ENCODE measurements at regions not wholly inside any gene's neighbourhood (a gene's known extent, or its start where the extent isn't known, plus 50 kb on each side); places are given as distances from the start of the nearest gene placed in this dataset.

DNA sequence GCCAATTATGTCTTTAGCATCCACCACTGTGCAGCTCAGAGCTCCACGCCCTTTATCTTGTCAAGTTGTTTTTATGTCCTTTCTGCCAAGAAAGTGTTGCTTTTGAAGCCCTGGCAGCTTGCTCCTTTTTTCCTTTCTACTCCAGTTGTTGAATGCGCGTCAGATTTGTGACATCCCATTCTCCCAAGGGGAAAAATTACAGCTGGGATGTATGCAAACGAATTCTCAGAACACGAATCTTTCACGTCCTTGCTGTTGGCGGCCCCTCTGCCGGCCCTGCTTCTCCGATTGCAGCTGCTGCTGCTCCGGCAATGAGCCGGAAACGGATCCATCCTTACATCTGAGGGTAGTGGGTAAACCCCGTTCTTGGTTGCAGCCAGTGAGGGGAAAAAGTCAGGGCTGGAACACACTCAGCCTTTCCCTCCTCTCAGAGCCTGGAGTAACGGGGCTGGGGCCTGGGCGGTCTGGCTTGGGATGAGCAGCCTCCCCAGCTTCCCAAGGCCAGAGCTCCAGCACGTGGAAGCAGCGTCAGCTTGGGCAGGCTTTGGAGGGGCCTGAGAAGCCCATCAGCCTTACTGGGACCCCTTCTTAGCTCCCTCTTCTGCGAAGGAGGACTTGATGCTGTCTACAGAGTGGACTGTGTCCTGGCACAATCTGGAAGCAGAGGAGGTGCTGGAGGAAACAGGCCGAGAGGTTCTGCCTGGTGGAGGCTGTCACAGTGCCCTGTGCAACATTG, 79.0 kb upstream of the CHST15 start:
- Histone ChIP-seq H3K36me3 (no peaks in the 10 kb centered on the region), H2AFZ (replicated peaks) (no peak overlapping the region), H3K9ac (no peak overlapping the region), H3K9me3 (ENCODE audit: low read depth) (no peaks in the 10 kb centered on the region), H3K4me1 (no peaks in the 10 kb centered on the region), H4K20me1 (ENCODE audit: low read depth) (no peaks in the 10 kb centered on the region), H3K27ac (no peak overlapping the region), H3K4me2 (no peak overlapping the region), H3K27me3 (no peaks in the 10 kb centered on the region), H3K79me2 (ENCODE audit: low read depth) (no peaks in the 10 kb centered on the region), H3K4me3 (no peak overlapping the region), H3F3A (ENCODE audit: low read depth) (no peaks in the 10 kb centered on the region)
- peaks cover 2% of the 10 kb centered on the region for H3K27me3 Mint-ChIP-seq (ENCODE audit: insufficient read depth, low read depth)
- no peak for TF ChIP-seq EZH2phosphoT487 (IDR thresholded peaks at IDR 0.05)
- H3K4me1 Mint-ChIP-seq, result peaks cover 2% of the 10 kb centered on the region
- no peak overlapping the region for H3K4me3 Mint-ChIP-seq
- peak overlapping the region; percentile 21 for H3K27ac Mint-ChIP-seq
- no peaks in the 10 kb centered on the region for H3K9me3 Mint-ChIP-seq
- DNase-seq (ENCODE audit: low spot score), result no peak
- H3K36me3 Mint-ChIP-seq, result no peaks in the 10 kb centered on the region

DNA sequence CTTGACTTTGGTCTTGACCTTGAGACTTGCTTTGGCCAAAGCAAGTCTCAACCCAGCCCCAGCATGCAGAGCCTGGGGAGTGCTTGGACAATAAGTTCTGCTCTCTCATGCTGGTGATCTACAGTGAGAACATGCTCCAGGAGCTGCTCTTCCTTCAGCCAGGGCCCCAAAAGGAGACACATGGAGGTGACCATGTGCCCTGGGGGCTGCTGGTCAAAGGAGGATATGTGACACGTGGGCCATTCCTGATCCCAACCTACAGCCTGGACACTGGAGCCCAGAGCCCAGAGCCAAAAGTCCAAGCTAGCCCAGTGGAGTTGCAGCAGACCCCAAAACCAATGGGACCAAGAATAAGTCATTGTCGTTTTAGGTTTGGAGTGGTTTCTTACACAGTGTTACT, 78.2 kb upstream of the CHST15 start:
- Histone ChIP-seq H3K27ac (no peak overlapping the region), H2AFZ (replicated peaks) (no peak overlapping the region), H3K36me3 (no peaks in the 10 kb centered on the region), H3K9ac (no peak overlapping the region), H3K4me1 (no peaks in the 10 kb centered on the region), H3K4me2 (no peak overlapping the region), H3K4me3 (no peak overlapping the region), H4K20me1 (ENCODE audit: low read depth) (no peaks in the 10 kb centered on the region), H3F3A (ENCODE audit: low read depth) (no peaks in the 10 kb centered on the region), H3K9me3 (ENCODE audit: low read depth) (no peaks in the 10 kb centered on the region), H3K27me3 (no peaks in the 10 kb centered on the region), H3K79me2 (ENCODE audit: low read depth) (no peaks in the 10 kb centered on the region)
- Mint-ChIP-seq H3K4me1 (peaks cover 2% of the 10 kb centered on the region), H3K9me3 (no peaks in the 10 kb centered on the region), H3K27ac (no peak overlapping the region), H3K4me3 (no peak overlapping the region), H3K27me3 (ENCODE audit: insufficient read depth, low read depth) (peaks cover 5% of the 10 kb centered on the region), H3K36me3 (no peaks in the 10 kb centered on the region)
- no peak for TF ChIP-seq EZH2phosphoT487 (IDR thresholded peaks at IDR 0.05)
- TF ChIP-seq EZH2 (IDR thresholded peaks at IDR 0.05), result no peak
- no peak for TF ChIP-seq CTCF (IDR thresholded peaks at IDR 0.05)
- no peak for DNase-seq (ENCODE audit: low spot score)

- no peaks in the 10 kb centered on the region for H3K27me3 ChIP-seq
- no peak for DNase-seq (ENCODE audit: low spot score)
- peaks cover 6% of the 10 kb centered on the region for H3K27me3 Mint-ChIP-seq (ENCODE audit: insufficient read depth, low read depth)
- H3K27ac ChIP-seq, result no peak overlapping the region
- H3K4me1 Mint-ChIP-seq, result no peaks in the 10 kb centered on the region
- no peak for TF ChIP-seq CTCF (IDR thresholded peaks at IDR 0.05)
- TF ChIP-seq EZH2 (IDR thresholded peaks at IDR 0.05), result no peak
- no peak for TF ChIP-seq EZH2phosphoT487 (IDR thresholded peaks at IDR 0.05)
- no peaks in the 10 kb centered on the region for H3K9me3 Mint-ChIP-seq
- H3K27ac Mint-ChIP-seq, result no peak overlapping the region
- no peak overlapping the region for H2AFZ ChIP-seq (replicated peaks)
- H3K4me3 Mint-ChIP-seq, result no peak overlapping the region
- no peaks in the 10 kb centered on the region for H3K36me3 ChIP-seq
- no peaks in the 10 kb centered on the region for H4K20me1 ChIP-seq (ENCODE audit: low read depth)
- H3K36me3 Mint-ChIP-seq, result no peaks in the 10 kb centered on the region
- no peak overlapping the region for H3K4me2 ChIP-seq
- no peaks in the 10 kb centered on the region for H3F3A ChIP-seq (ENCODE audit: low read depth)
- no peaks in the 10 kb centered on the region for H3K4me1 ChIP-seq
- no peak overlapping the region for H3K9ac ChIP-seq
- H3K9me3 ChIP-seq (ENCODE audit: low read depth), result no peaks in the 10 kb centered on the region
- no peaks in the 10 kb centered on the region for H3K79me2 ChIP-seq (ENCODE audit: low read depth)
- H3K4me3 ChIP-seq, result no peak overlapping the region
Observed at GRCh38 chr10:124170631-124171030, 77.2 kb upstream of the CHST15 start.

GRCh38 chr10:124168991-124169802, 75.8 kb upstream of the CHST15 start:
- Histone ChIP-seq H3K27ac (no peak overlapping the region), H3K27me3 (no peaks in the 10 kb centered on the region), H3K4me3 (no peak overlapping the region), H3K4me2 (no peak overlapping the region), H3K9me3 (ENCODE audit: low read depth) (no peaks in the 10 kb centered on the region), H3K4me1 (no peaks in the 10 kb centered on the region), H2AFZ (replicated peaks) (no peak overlapping the region), H3K79me2 (ENCODE audit: low read depth) (no peaks in the 10 kb centered on the region), H3K9ac (no peak overlapping the region), H4K20me1 (ENCODE audit: low read depth) (no peaks in the 10 kb centered on the region), H3F3A (ENCODE audit: low read depth) (no peaks in the 10 kb centered on the region), H3K36me3 (no peaks in the 10 kb centered on the region)
- no peak for TF ChIP-seq EZH2 (IDR thresholded peaks at IDR 0.05)
- TF ChIP-seq CTCF (IDR thresholded peaks at IDR 0.05), result no peak
- TF ChIP-seq EZH2phosphoT487 (IDR thresholded peaks at IDR 0.05), result no peak
- Mint-ChIP-seq H3K4me1 (peaks cover 6% of the 10 kb centered on the region), H3K27ac (no peak overlapping the region), H3K4me3 (no peak overlapping the region), H3K9me3 (peaks cover 2% of the 10 kb centered on the region), H3K36me3 (no peaks in the 10 kb centered on the region), H3K27me3 (ENCODE audit: insufficient read depth, low read depth) (peaks cover 6% of the 10 kb centered on the region)
- DNase-seq (ENCODE audit: low spot score), result no peak
